H1 (cell line): ENCODE measurements at regions not wholly inside any gene's neighbourhood (a gene's known extent, or its start where the extent isn't known, plus 50 kb on each side); places are given as distances from the start of the nearest gene placed in this dataset.

Source experiments
- ATF3 ChIP-seq: IDR thresholded peaks from 2 replicates; pipeline ENCODE4 v1.6.1; 2011; ENCODE audit warnings: low read depth, mild to moderate bottlenecking, low read length; ENCODE audit not compliant: insufficient read depth
- BACH1 ChIP-seq: IDR thresholded peaks from 2 replicates; pipeline ENCODE4 v1.6.1; 2012; ENCODE audit warnings: low read length, improper control_type of control experiment
- CEBPB ChIP-seq: IDR thresholded peaks from 2 replicates; pipeline ENCODE4 v1.6.1; 2012; ENCODE audit warnings: low read depth, low read length
- CTBP2 ChIP-seq: IDR thresholded peaks from 2 replicates; pipeline ENCODE4 v1.7.0; 2011; ENCODE audit warnings: borderline replicate concordance, mild to moderate bottlenecking, moderate library complexity, mixed read lengths, low read length; ENCODE audit not compliant: insufficient read depth, insufficient read length
- E2F6 ChIP-seq: IDR thresholded peaks from 2 replicates; pipeline ENCODE4 v1.6.1; 2012; ENCODE audit warnings: inconsistent platforms
- EP300 ChIP-seq, 2 experiments: IDR thresholded peaks; 1 replicate in 1 of 2; 2 replicates in 1 of 2; pipeline ENCODE4 v1.6.1; 2011 to 2012; ENCODE audit warnings: low read depth in 2 of 2, low read length in 2 of 2, mild to moderate bottlenecking in 2 of 2, borderline replicate concordance in 1 of 2, inconsistent platforms in 1 of 2, moderate library complexity in 1 of 2
- EZH2 ChIP-seq: fragments of 200-600 bp; sonication (generic); IDR thresholded peaks from 2 replicates; pipeline ENCODE4 v1.7.1; 2012; ENCODE audit warnings: low read depth, mild to moderate bottlenecking, moderate library complexity, low read length, inconsistent platforms; ENCODE audit not compliant: severe bottlenecking
- HDAC6 ChIP-seq: IDR thresholded peaks from one replicate; pipeline ENCODE4 v1.7.1; 2012; ENCODE audit warnings: low read depth, mild to moderate bottlenecking, inconsistent platforms, low read length, moderate library complexity
- MAFK ChIP-seq: IDR thresholded peaks from 2 replicates; pipeline ENCODE4 v1.6.1; 2012; ENCODE audit warnings: low read depth, mild to moderate bottlenecking, improper control_type of control experiment, low read length
- MAX ChIP-seq: IDR thresholded peaks from 2 replicates; pipeline ENCODE4 v1.6.1; 2012; ENCODE audit warnings: inconsistent platforms
- POLR2A ChIP-seq, 2 experiments: IDR thresholded peaks; 1 replicate in 1 of 2; 2 replicates in 1 of 2; pipeline ENCODE4 v1.6.1; 2011; ENCODE audit warnings: low read depth in 2 of 2, low read length in 2 of 2, mild to moderate bottlenecking in 2 of 2; ENCODE audit errors: control extremely low read depth in 1 of 2
- POLR2AphosphoS5 ChIP-seq: IDR thresholded peaks from 2 replicates; pipeline ENCODE4 v1.6.1; 2011; ENCODE audit warnings: low read depth, low read length
- RBBP5 ChIP-seq: IDR thresholded peaks from 2 replicates; pipeline ENCODE4 v1.7.1; 2012; ENCODE audit warnings: low read depth, mild to moderate bottlenecking, inconsistent platforms, low read length, moderate library complexity, borderline replicate concordance
- RNF2 ChIP-seq: fragments of 200-900, 300-1000 bp; sonication (generic); IDR thresholded peaks from 2 replicates; pipeline ENCODE4 v1.7.1; 2016; ENCODE audit warnings: borderline replicate concordance, low read depth, mild to moderate bottlenecking, antibody characterized with exemption, low read length; ENCODE audit not compliant: poor library complexity, severe bottlenecking; ENCODE audit errors: missing control alignments
- RXRA ChIP-seq: IDR thresholded peaks from 2 replicates; pipeline ENCODE4 v1.6.1; 2011; ENCODE audit warnings: low read depth, mild to moderate bottlenecking, low read length, moderate library complexity; ENCODE audit not compliant: insufficient read depth
- SAP30 ChIP-seq: fragments of 300-600 bp; sonication (generic); IDR thresholded peaks from 2 replicates; pipeline ENCODE4 v1.7.1; 2012; ENCODE audit warnings: low read length, moderate library complexity, mild to moderate bottlenecking, inconsistent platforms; ENCODE audit not compliant: insufficient read depth, insufficient replicate concordance
- SP1 ChIP-seq: IDR thresholded peaks from 2 replicates; pipeline ENCODE4 v1.6.1; 2011; ENCODE audit warnings: low read depth, low read length
- USF2 ChIP-seq: IDR thresholded peaks from 2 replicates; pipeline ENCODE4 v1.6.1; 2011; ENCODE audit warnings: low read length, improper control_type of control experiment
- ZNF274 ChIP-seq: IDR thresholded peaks from 2 replicates; pipeline ENCODE4 v1.7.0; 2012; ENCODE audit warnings: low read length, borderline replicate concordance; ENCODE audit errors: extremely low read depth

GRCh38 chr9:82582693-82583092 lies 480.2 kb downstream of the RASEF start (continued):
- TF ChIP-seq POLR2A (IDR thresholded peaks at IDR 0.05; ENCODE audit: control extremely low read depth in 1 of 2, low read depth in 2 of 2, low read length in 2 of 2) (no peak), CEBPB (no peak), SP1 (no peak), HDAC6 (no peak), E2F6 (no peak), RBBP5 (no peak), CTBP2 (no peak), EP300 (IDR thresholded peaks at IDR 0.05; ENCODE audit: borderline replicate concordance in 1 of 2, low read depth in 2 of 2, low read length in 2 of 2) (no peak), BACH1 (no peak), RNF2 (no peak), POLR2AphosphoS5 (no peak), ZNF274 (no peak), MAX (no peak), RXRA (no peak), EZH2 (no peak), SAP30 (no peak), MAFK (no peak), USF2 (no peak), ATF3 (no peak)
